CD14-positive monocyte (primary cell): ENCODE measurements at regions not wholly inside any gene's neighbourhood (a gene's known extent, or its start where the extent isn't known, plus 50 kb on each side); places are given as distances from the start of the nearest gene placed in this dataset.

Experiments
- DNase-seq, 3 donors: peaks; one replicate each; pipeline ENCODE4 v3.0.0-alpha.2; 2011 to 2022
- H2AFZ ChIP-seq: 2 replicates; pipeline ENCODE4 v1.6.0; 2012; ENCODE audit warnings: mild to moderate bottlenecking, low read depth, low read length, inconsistent platforms; ENCODE audit not compliant: insufficient read depth, poor library complexity, severe bottlenecking
- H3K27ac ChIP-seq, 2 donors: 1 replicate in 1 of 2; 2 replicates in 1 of 2; pipeline ENCODE4 v1.5.1; 2012 to 2013; ENCODE audit warnings: low read length in 2 of 2, control low read depth in 1 of 2, inconsistent platforms in 1 of 2, low read depth in 1 of 2, mild to moderate bottlenecking in 1 of 2
- H3K27me3 ChIP-seq, 2 donors: one replicate each; pipeline versions ENCODE4 v1.6.0 to v1.6.1; 2011 to 2013; ENCODE audit warnings: low read length in 2 of 2; ENCODE audit not compliant: control insufficient read depth in 2 of 2, insufficient read depth in 2 of 2
- H3K36me3 ChIP-seq, 2 donors: replicated peaks in 1 of 2; 1 replicate in 1 of 2; 2 replicates in 1 of 2; pipeline versions ENCODE4 v1.5.1 to v1.6.1; 2012 to 2013; ENCODE audit warnings: low read length in 2 of 2, control low read depth in 1 of 2, inconsistent platforms in 1 of 2, mild to moderate bottlenecking in 1 of 2; ENCODE audit not compliant: insufficient read depth in 2 of 2, control insufficient read depth in 1 of 2
- H3K4me1 ChIP-seq, 2 donors: 1 replicate in 1 of 2; 2 replicates in 1 of 2; pipeline versions ENCODE4 v1.5.1 to v1.6.1; 2012 to 2013; ENCODE audit warnings: low read length in 2 of 2, control low read depth in 1 of 2, inconsistent platforms in 1 of 2, mild to moderate bottlenecking in 1 of 2, moderate library complexity in 1 of 2; ENCODE audit not compliant: insufficient read depth in 2 of 2, control insufficient read depth in 1 of 2
- H3K4me2 ChIP-seq: replicated peaks from 2 replicates; pipeline ENCODE3; 2012; ENCODE audit warnings: low read length, moderate library complexity, mild to moderate bottlenecking; ENCODE audit not compliant: poor library complexity, severe bottlenecking; ENCODE audit errors: extremely low read depth
- H3K4me3 ChIP-seq, 3 experiments: fragments of 200-600 bp in 1 of 3; sonication (generic) in 1 of 3; replicated peaks in 1 of 3; 1 replicate in 2 of 3; 2 replicates in 1 of 3; pipeline ENCODE4 v1.5.1; 2011 to 2013; ENCODE audit warnings: low read length in 3 of 3, mild to moderate bottlenecking in 3 of 3, control low read depth in 2 of 3, low read depth in 2 of 3, inconsistent platforms in 1 of 3, moderate library complexity in 1 of 3
- H3K79me2 ChIP-seq: 2 replicates; pipeline ENCODE4 v1.6.0; 2012; ENCODE audit warnings: mild to moderate bottlenecking, control low read depth, inconsistent platforms, low read length, moderate library complexity; ENCODE audit not compliant: insufficient read depth
- H3K9ac ChIP-seq: 2 replicates; pipeline ENCODE4 v1.6.0; 2017; ENCODE audit warnings: low read length, mild to moderate bottlenecking; ENCODE audit not compliant: insufficient read depth, poor library complexity, severe bottlenecking
- H3K9me3 ChIP-seq, 2 donors: replicated peaks in 1 of 2; 1 replicate in 1 of 2; 2 replicates in 1 of 2; pipeline versions ENCODE4 v1.5.1 to v1.6.1; 2012 to 2013; ENCODE audit warnings: low read length in 2 of 2, control low read depth in 1 of 2; ENCODE audit not compliant: control insufficient read depth in 1 of 2, insufficient read depth in 1 of 2
- H4K20me1 ChIP-seq: 2 replicates; pipeline ENCODE4 v1.6.0; 2012; ENCODE audit warnings: mild to moderate bottlenecking, low read length, control low read depth, moderate library complexity; ENCODE audit not compliant: insufficient read depth
- H3K27ac Mint-ChIP-seq, 7 donors: one replicate each; pipeline ENCODE4 v1.8.0; 2020; ENCODE audit warnings: mild to moderate bottlenecking in 7 of 7, mixed read lengths in 7 of 7, moderate library complexity in 6 of 7, inconsistent platforms in 2 of 7
- H3K27me3 Mint-ChIP-seq, 3 donors: one replicate each; pipeline ENCODE4 v1.8.0; 2021 to 2022; ENCODE audit warnings: low read depth in 3 of 3, mild to moderate bottlenecking in 3 of 3, mixed read lengths in 3 of 3, moderate library complexity in 3 of 3, inconsistent platforms in 1 of 3
- H3K36me3 Mint-ChIP-seq, 2 donors: one replicate each; pipeline ENCODE4 v1.8.0; 2020; ENCODE audit warnings: mixed read lengths in 2 of 2, inconsistent platforms in 1 of 2, mild to moderate bottlenecking in 1 of 2
- H3K4me1 Mint-ChIP-seq: one replicate; pipeline ENCODE4 v1.8.0; 2020; ENCODE audit warnings: mild to moderate bottlenecking, mixed read lengths
- H3K4me3 Mint-ChIP-seq, 2 donors: one replicate each; pipeline ENCODE4 v1.8.0; 2020; ENCODE audit warnings: mild to moderate bottlenecking in 2 of 2, mixed read lengths in 2 of 2, moderate library complexity in 1 of 2
- H3K9me3 Mint-ChIP-seq, 7 donors: one replicate each; pipeline ENCODE4 v1.8.0; 2020 to 2022; ENCODE audit warnings: mixed read lengths in 7 of 7, mild to moderate bottlenecking in 6 of 7, moderate library complexity in 6 of 7, inconsistent platforms in 2 of 7
- CTCF ChIP-seq: fragments of 200-600 bp; IDR thresholded peaks from one replicate; pipeline ENCODE4 v1.8.0; 2022; ENCODE audit warnings: antibody characterized with exemption, mild to moderate bottlenecking
- WGBS: methylation state at CpG from one replicate; pipeline ENCODE4 v1.1.5; 2013; ENCODE audit warnings: missing lambda C conversion rate; ENCODE audit not compliant: insufficient coverage; 5-methylcytosine and 5-hydroxymethylcytosine counted together
- intact Hi-C, 2 donors: fragments of 100-400 bp; cut with micrococcal nuclease; formaldehyde crosslinking; loops; one replicate each; pipeline versions ENCODE4 v1.15.0 to v1.15.1; 2023

- no peak overlapping the region for H2AFZ ChIP-seq
- no peak overlapping the region for H3K4me2 ChIP-seq
- no peak for DNase-seq
- intact Hi-C loops = no loop called here
- H3K4me1 ChIP-seq = no peaks in the 10 kb centered on the region
- H3K27me3 ChIP-seq = no peaks in the 10 kb centered on the region
- Mint-ChIP-seq H3K4me1 (no peaks in the 10 kb centered on the region), H3K27ac (no peak overlapping the region), H3K9me3 (peaks cover 0 to 11% (median 2%) of the 10 kb centered on the region in 7 donors), H3K27me3 (peaks cover 0 to 2% (median 0%) of the 10 kb centered on the region in 3 donors), H3K4me3 (no peak overlapping the region), H3K36me3 (no peaks in the 10 kb centered on the region)
- H3K4me3 ChIP-seq = no peak overlapping the region
- H3K36me3 ChIP-seq = no peaks in the 10 kb centered on the region
- H4K20me1 ChIP-seq = no peaks in the 10 kb centered on the region
- TF ChIP-seq CTCF = no peak
- no peaks in the 10 kb centered on the region for H3K79me2 ChIP-seq
- no peak overlapping the region for H3K9ac ChIP-seq
- peaks cover 0 to 6% of the 10 kb centered on the region in 2 donors for H3K9me3 ChIP-seq
- no peak overlapping the region for H3K27ac ChIP-seq
These were observed 74.0 kb upstream of the TRPC7 start for GRCh38 chr5:136439367-136439766.

- Mint-ChIP-seq H3K4me3 (no peak overlapping the region), H3K4me1 (no peaks in the 10 kb centered on the region), H3K36me3 (no peaks in the 10 kb centered on the region), H3K27me3 (peaks cover 0 to 2% (median 2%) of the 10 kb centered on the region in 3 donors), H3K27ac (no peak overlapping the region), H3K9me3 (peaks cover 0 to 4% (median 0%) of the 10 kb centered on the region in 7 donors)
- intact Hi-C loops = no loop called here
- Histone ChIP-seq H3K27ac (no peak overlapping the region), H3K27me3 (no peaks in the 10 kb centered on the region), H3K4me2 (no peak overlapping the region), H3K4me3 (no peak overlapping the region), H3K79me2 (no peaks in the 10 kb centered on the region), H4K20me1 (no peaks in the 10 kb centered on the region), H3K4me1 (no peaks in the 10 kb centered on the region), H3K36me3 (no peaks in the 10 kb centered on the region), H2AFZ (no peak overlapping the region), H3K9ac (no peak overlapping the region), H3K9me3 (no peaks in the 10 kb centered on the region)
- WGBS = 100% methylated on average over 2 of the region's 6 CpGs
- no peak for DNase-seq
- no peak for TF ChIP-seq CTCF
These were observed 70.7 kb upstream of the TRPC7 start for GRCh38 chr5:136435946-136436543.
